OCI-LY3 (cell line): ENCODE measurements at regions not wholly inside any gene's neighbourhood (a gene's known extent, or its start where the extent isn't known, plus 50 kb on each side); places are given as distances from the start of the nearest gene placed in this dataset.
A peak's percentile ranks its signal among the peaks of the same experiment; 100 is the strongest.
"Not testable (repeated sequence)": the region's sequence is repeated elsewhere in the genome, so short reads cannot be mapped to it uniquely, and the experiment has no call there.

ENCODE experiments used
- H2AFZ ChIP-seq: fragments of 200-600, 300-600 bp; shearing (Covaris generic); 2 replicates; pipeline ENCODE4 v1.6.0; 2014; ENCODE audit warnings: antibody characterized with exemption, low read depth, low read length
- H3K27ac ChIP-seq: fragments of 200-600, 300-600 bp; sonication (generic); 2 replicates; pipeline ENCODE4 v1.5.1; 2014; ENCODE audit warnings: mild to moderate bottlenecking, low read length, moderate library complexity, mixed read lengths
- H3K27me3 ChIP-seq: fragments of 200-600, 300-600 bp; sonication (generic); 2 replicates; pipeline ENCODE4 v1.6.1; 2014; ENCODE audit warnings: low read depth, low read length, mixed read lengths
- H3K36me3 ChIP-seq: fragments of 200-600, 300-600 bp; sonication (generic); replicated peaks from 2 replicates; pipeline ENCODE3; 2014; ENCODE audit warnings: low read depth, low read length, mixed read lengths
- H3K4me1 ChIP-seq: fragments of 300-600, 200-600 bp; sonication (generic); 2 replicates; pipeline ENCODE4 v1.6.1; 2014; ENCODE audit warnings: low read length, mixed read lengths
- H3K4me2 ChIP-seq: fragments of 200-600, 300-600 bp; sonication (generic); 2 replicates; pipeline ENCODE4 v1.6.1; 2014; ENCODE audit warnings: low read length, mixed read lengths
- H3K4me3 ChIP-seq: fragments of 300-600, 200-600 bp; sonication (generic); 2 replicates; pipeline ENCODE4 v1.5.1; 2014; ENCODE audit warnings: antibody characterized with exemption, mild to moderate bottlenecking, low read length, moderate library complexity
- H3K79me2 ChIP-seq: fragments of 300-600, 200-600 bp; shearing (Covaris generic); 2 replicates; pipeline ENCODE4 v1.6.1; 2014; ENCODE audit warnings: mild to moderate bottlenecking, low read length, mixed read lengths
- H3K9ac ChIP-seq: fragments of 300-600, 200-600 bp; shearing (Covaris generic); 2 replicates; pipeline ENCODE4 v1.6.0; 2014; ENCODE audit warnings: mild to moderate bottlenecking, low read length, moderate library complexity
- H3K9me3 ChIP-seq: fragments of 200-600, 300-600 bp; shearing (Covaris generic); 2 replicates; pipeline ENCODE4 v1.6.1; 2014; ENCODE audit warnings: low read length, mixed read lengths; ENCODE audit not compliant: insufficient read depth
- H4K20me1 ChIP-seq: fragments of 200-600, 300-600 bp; sonication (generic); 2 replicates; pipeline ENCODE4 v1.6.1; 2016; ENCODE audit warnings: low read length, mixed read lengths; ENCODE audit not compliant: insufficient read depth
- CTCF ChIP-seq: fragments of 200-600, 300-600 bp; sonication (generic); IDR thresholded peaks from 2 replicates; pipeline ENCODE4 v1.5.1; 2014; ENCODE audit warnings: antibody characterized with exemption, low read length, low read depth
- EZH2phosphoT487 ChIP-seq: fragments of 200-600 bp; shearing (Covaris generic); IDR thresholded peaks from 2 replicates; pipeline ENCODE4 v1.6.1; 2018; ENCODE audit warnings: antibody characterized with exemption, mixed run types, low read depth

GRCh38 chr16:9155871-9156270, 64.4 kb downstream of the HAPSTR1 start:
- no peak overlapping the region for H3K27ac ChIP-seq
- H3K4me1 ChIP-seq: no peaks in the 10 kb centered on the region
- TF ChIP-seq EZH2phosphoT487 (no peak), CTCF (no peak)
- H3K9me3 ChIP-seq: no peaks in the 10 kb centered on the region
- no peaks in the 10 kb centered on the region for H3K79me2 ChIP-seq
- H3K4me3 ChIP-seq: no peak overlapping the region
- no peak overlapping the region for H2AFZ ChIP-seq
- no peaks in the 10 kb centered on the region for H3K36me3 ChIP-seq
- H3K27me3 ChIP-seq: peaks cover 5% of the 10 kb centered on the region
- H4K20me1 ChIP-seq: no peaks in the 10 kb centered on the region
- no peak overlapping the region for H3K4me2 ChIP-seq
- H3K9ac ChIP-seq: no peak overlapping the region

GRCh38 chr16:9159839-9160550, 68.6 kb downstream of the HAPSTR1 start:
- H3K36me3 ChIP-seq: no peaks in the 10 kb centered on the region
- H3K27me3 ChIP-seq: peaks cover 5% of the 10 kb centered on the region
- H3K27ac ChIP-seq: no peak overlapping the region
- H3K79me2 ChIP-seq: no peaks in the 10 kb centered on the region
- H3K9ac ChIP-seq: no peak overlapping the region
- H3K4me3 ChIP-seq: no peak overlapping the region
- no peaks in the 10 kb centered on the region for H3K9me3 ChIP-seq
- peak; percentile 58 for TF ChIP-seq CTCF
- no peak for TF ChIP-seq EZH2phosphoT487
- no peaks in the 10 kb centered on the region for H4K20me1 ChIP-seq
- H3K4me1 ChIP-seq: no peaks in the 10 kb centered on the region
- peak overlapping the region; percentile 13; the same call in 1 of the 2 replicates for H3K4me2 ChIP-seq
- no peak overlapping the region for H2AFZ ChIP-seq

- Histone ChIP-seq H2AFZ (no peak overlapping the region), H3K27ac (no peak overlapping the region), H4K20me1 (no peaks in the 10 kb centered on the region), H3K36me3 (no peaks in the 10 kb centered on the region), H3K79me2 (no peaks in the 10 kb centered on the region), H3K9ac (no peak overlapping the region), H3K4me2 (no peak overlapping the region), H3K4me3 (no peak overlapping the region), H3K4me1 (no peaks in the 10 kb centered on the region), H3K27me3 (peaks cover 5% of the 10 kb centered on the region), H3K9me3 (no peaks in the 10 kb centered on the region)
- TF ChIP-seq CTCF (no peak), EZH2phosphoT487 (no peak)
Observed at GRCh38 chr16:9160551-9160911, 69.1 kb downstream of the HAPSTR1 start.

DNA sequence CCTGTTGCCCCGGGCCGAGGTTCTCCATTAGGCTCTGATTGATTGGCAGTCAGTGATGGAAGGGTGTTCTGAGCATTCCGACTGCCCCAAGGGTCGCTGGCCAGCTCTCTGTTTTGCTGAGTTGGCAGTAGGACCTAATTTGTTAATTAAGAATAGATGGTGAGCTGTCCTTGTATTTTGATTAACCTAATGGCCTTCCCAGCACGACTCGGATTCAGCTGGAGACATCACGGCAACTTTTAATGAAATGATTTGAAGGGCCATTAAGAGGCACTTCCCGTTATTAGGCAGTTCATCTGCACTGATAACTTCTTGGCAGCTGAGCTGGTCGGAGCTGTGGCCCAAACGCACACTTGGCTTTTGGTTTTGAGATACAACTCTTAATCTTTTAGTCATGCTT, 74.2 kb downstream of the HAPSTR1 start:
- Histone ChIP-seq H3K4me2 (no peak overlapping the region), H3K27ac (no peak overlapping the region), H3K27me3 (no peaks in the 10 kb centered on the region), H3K4me3 (no peak overlapping the region), H3K79me2 (no peaks in the 10 kb centered on the region), H4K20me1 (no peaks in the 10 kb centered on the region), H2AFZ (no peak overlapping the region), H3K9me3 (no peaks in the 10 kb centered on the region), H3K9ac (no peak overlapping the region), H3K36me3 (no peaks in the 10 kb centered on the region), H3K4me1 (no peaks in the 10 kb centered on the region)
- TF ChIP-seq EZH2phosphoT487 (no peak), CTCF (no peak)

- H3K27ac ChIP-seq, H3K4me2 ChIP-seq: not testable (repeated sequence)
Observed at GRCh38 chr16:9166326-9166993, 75.0 kb downstream of the HAPSTR1 start.

More at GRCh38 chr16:9166326-9166993, 75.0 kb downstream of the HAPSTR1 start:
- H3K79me2 ChIP-seq, H3K27me3 ChIP-seq, H3K4me3 ChIP-seq, H2AFZ ChIP-seq, H3K4me1 ChIP-seq, H4K20me1 ChIP-seq, H3K9ac ChIP-seq, H3K9me3 ChIP-seq, H3K36me3 ChIP-seq: not testable (repeated sequence)
